B cell (primary cell): ENCODE measurements at regions not wholly inside any gene's neighbourhood (a gene's known extent, or its start where the extent isn't known, plus 50 kb on each side); places are given as distances from the start of the nearest gene placed in this dataset.

Experiments
- EZH2 ChIP-seq: IDR thresholded peaks from 2 replicates; pipeline ENCODE4 v1.6.1; 2012; ENCODE audit warnings: borderline replicate concordance, low read depth, mild to moderate bottlenecking, moderate library complexity, low read length; ENCODE audit not compliant: insufficient read depth, poor library complexity, severe bottlenecking
- TF ChIP-seq, protein P1 (sequence below): fragments of 200-600 bp; IDR thresholded peaks from one replicate; pipeline ENCODE4 v1.8.0; 2022; ENCODE audit warnings: antibody characterized with exemption, mild to moderate bottlenecking

DNA sequence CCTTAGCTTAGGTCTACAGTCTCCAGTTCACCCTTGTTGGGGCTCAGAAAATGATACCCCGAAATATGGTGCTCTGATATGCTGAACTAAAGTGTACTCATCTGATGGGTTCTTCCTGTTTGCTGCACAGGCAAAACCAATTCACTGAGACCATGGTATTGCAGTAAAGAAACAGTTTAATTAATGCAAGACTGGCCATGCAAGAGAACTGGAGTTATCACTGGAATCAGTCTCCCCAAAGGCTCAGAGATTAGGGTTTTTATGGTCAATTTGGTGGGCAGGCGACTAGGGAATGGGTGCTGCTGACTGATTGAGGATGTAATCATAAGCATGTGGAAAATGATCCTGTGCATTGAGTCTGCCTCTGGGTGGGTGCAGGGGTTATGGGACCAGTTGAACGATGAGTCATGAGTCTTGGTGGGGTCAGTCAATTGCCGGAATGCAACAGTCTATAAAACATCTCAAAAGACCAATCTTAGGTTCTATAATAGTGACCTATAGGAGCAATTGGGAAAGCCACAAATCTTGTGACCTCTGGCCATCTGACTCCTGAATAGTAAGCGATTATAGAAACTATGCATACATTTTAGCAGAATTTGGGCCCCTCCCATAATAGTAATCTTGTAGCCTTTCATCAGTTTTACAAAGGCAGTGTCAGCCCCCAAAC lies 113.0 kb upstream of the ANKRD55 start:
- TF ChIP-seq EZH2 = no peak
- TF ChIP-seq, protein P1, sequence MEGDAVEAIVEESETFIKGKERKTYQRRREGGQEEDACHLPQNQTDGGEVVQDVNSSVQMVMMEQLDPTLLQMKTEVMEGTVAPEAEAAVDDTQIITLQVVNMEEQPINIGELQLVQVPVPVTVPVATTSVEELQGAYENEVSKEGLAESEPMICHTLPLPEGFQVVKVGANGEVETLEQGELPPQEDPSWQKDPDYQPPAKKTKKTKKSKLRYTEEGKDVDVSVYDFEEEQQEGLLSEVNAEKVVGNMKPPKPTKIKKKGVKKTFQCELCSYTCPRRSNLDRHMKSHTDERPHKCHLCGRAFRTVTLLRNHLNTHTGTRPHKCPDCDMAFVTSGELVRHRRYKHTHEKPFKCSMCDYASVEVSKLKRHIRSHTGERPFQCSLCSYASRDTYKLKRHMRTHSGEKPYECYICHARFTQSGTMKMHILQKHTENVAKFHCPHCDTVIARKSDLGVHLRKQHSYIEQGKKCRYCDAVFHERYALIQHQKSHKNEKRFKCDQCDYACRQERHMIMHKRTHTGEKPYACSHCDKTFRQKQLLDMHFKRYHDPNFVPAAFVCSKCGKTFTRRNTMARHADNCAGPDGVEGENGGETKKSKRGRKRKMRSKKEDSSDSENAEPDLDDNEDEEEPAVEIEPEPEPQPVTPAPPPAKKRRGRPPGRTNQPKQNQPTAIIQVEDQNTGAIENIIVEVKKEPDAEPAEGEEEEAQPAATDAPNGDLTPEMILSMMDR = no peak
